ENCODE measurements at regions not wholly inside any gene's neighbourhood (a gene's known extent, or its start where the extent isn't known, plus 50 kb on each side); places are given as distances from the start of the nearest gene placed in this dataset. TPM values are rescaled to one million over a fixed set of nuclear protein-coding genes. Genes with fewer than 3 reads are reported as not detected.

- Histone ChIP-seq H3K4me1 (no peaks in the 10 kb centered on the region), H3K27ac (no peak overlapping the region), H3K36me3 (no peaks in the 10 kb centered on the region), H3K9me3 (no peaks in the 10 kb centered on the region), H3K27me3 (no peaks in the 10 kb centered on the region), H3K4me3 (no peak overlapping the region)
- no peak for TF ChIP-seq CTCF (IDR thresholded peaks at IDR 0.05)
- DNase-seq = no peak
- intact Hi-C loops (cut with DNase I) = no loop called here
- peak; percentile 60 for ATAC-seq
Observed at GRCh38 chrX:2550328-2551020, 49.7 kb upstream of the DHRSX start.

Small RNA genes in the stretch of these regions (microRNA-seq; reads per million reads assigned to microRNA genes)
- not detected for gene MIR6089 (ENCODE audit: borderline microRNAs expressed)

Measured in upper lobe of right lung (tissue), 1 donor.